Upper lobe of left lung (tissue), 6 donors: ENCODE measurements at regions not wholly inside any gene's neighbourhood (a gene's known extent, or its start where the extent isn't known, plus 50 kb on each side); places are given as distances from the start of the nearest gene placed in this dataset.

ENCODE experiments used
- ATAC-seq, 2 donors: fragments of 200-7000 bp; cut with Tn5 transposase; one replicate each; pipeline ENCODE4 v1.9.1; 2022; ENCODE audit warnings: mild to moderate bottlenecking in 2 of 2, moderate library complexity in 2 of 2; ENCODE audit not compliant: low FRiP score in 2 of 2
- DNase-seq, 2 donors: peaks; one replicate each; pipeline ENCODE4 v3.0.0-alpha.2; 2019 to 2020
- H3K27ac ChIP-seq, 4 donors: fragments of 200-600 bp; sonication (generic); one replicate each; pipeline ENCODE4 v1.5.1; 2016 to 2019
- H3K27me3 ChIP-seq, 4 donors: fragments of 200-600 bp; sonication (generic); one replicate each; pipeline ENCODE4 v1.5.1; 2017 to 2019
- H3K36me3 ChIP-seq, 4 donors: fragments of 200-600 bp; sonication (generic); one replicate each; pipeline ENCODE4 v1.5.1; 2016 to 2019
- H3K4me1 ChIP-seq, 4 donors: fragments of 200-600 bp; sonication (generic); one replicate each; pipeline ENCODE4 v1.5.1; 2018 to 2019
- H3K4me3 ChIP-seq, 4 donors: fragments of 200-600 bp; sonication (generic); one replicate each; pipeline ENCODE4 v1.5.1; 2017 to 2019; ENCODE audit warnings: mild to moderate bottlenecking in 2 of 4, moderate library complexity in 1 of 4
- H3K9me3 ChIP-seq, 4 donors: fragments of 200-600 bp; sonication (generic); one replicate each; pipeline ENCODE4 v1.5.1; 2018 to 2019
- CTCF ChIP-seq, 6 experiments: fragments of 450-650 bp in 4 of 6; fragments of 200-600 bp in 2 of 6; sonication (generic) in 2 of 6; IDR thresholded peaks; one replicate each; pipeline ENCODE4 v1.5.1; 2016 to 2019; ENCODE audit warnings: antibody characterized with exemption in 6 of 6
- EP300 ChIP-seq, 4 donors: sonication (generic); formaldehyde crosslinking; IDR thresholded peaks; one replicate each; pipeline ENCODE4 v1.5.1; 2017; ENCODE audit warnings: antibody characterized with exemption in 4 of 4, control low read depth in 2 of 4
- POLR2A ChIP-seq, 4 donors: fragments of 450-650 bp; IDR thresholded peaks; one replicate each; pipeline ENCODE4 v1.5.1; 2016 to 2017; ENCODE audit warnings: antibody characterized with exemption in 4 of 4, mild to moderate bottlenecking in 2 of 4
- POLR2AphosphoS5 ChIP-seq, 2 donors: sonication (generic); formaldehyde crosslinking; IDR thresholded peaks; one replicate each; pipeline ENCODE4 v1.5.1; 2017; ENCODE audit warnings: antibody characterized with exemption in 2 of 2
- WGBS, 2 donors: methylation state at CpG; one replicate each; pipeline ENCODE4 v1.1.5; 2017 to 2018; 5-methylcytosine and 5-hydroxymethylcytosine counted together
- donor health status: DM: no; HTN: no; CAD: no; lungs with moderate emphysema.
- donor health status: DM: no; HTN: yes; CAD: no; lungs with severe emphysema.

- Histone ChIP-seq H3K4me1 (no peaks in the 10 kb centered on the region), H3K27me3 (no peaks in the 10 kb centered on the region), H3K4me3 (no peak overlapping the region), H3K36me3 (no peaks in the 10 kb centered on the region), H3K9me3 (no peaks in the 10 kb centered on the region), H3K27ac (no peak overlapping the region)
- ATAC-seq = no peak
- 82% methylated on average over 5 of the region's 5 CpGs for WGBS, 2 donors
- no peak for DNase-seq
- TF ChIP-seq POLR2A (IDR thresholded peaks at IDR 0.05) (no peak), EP300 (IDR thresholded peaks at IDR 0.05) (no peak), CTCF (IDR thresholded peaks at IDR 0.05) (no peak), POLR2AphosphoS5 (IDR thresholded peaks at IDR 0.05) (no peak)
Measured at GRCh38 chr4:155140889-155141288, 67.5 kb upstream of the NPY2R start.

GRCh38 chr4:155143512-155143911 lies 64.9 kb upstream of the NPY2R start:
- H3K36me3 ChIP-seq = no peaks in the 10 kb centered on the region
- TF ChIP-seq POLR2AphosphoS5 (IDR thresholded peaks at IDR 0.05) = no peak
- TF ChIP-seq EP300 (IDR thresholded peaks at IDR 0.05) = no peak
- TF ChIP-seq POLR2A (IDR thresholded peaks at IDR 0.05) = no peak
- TF ChIP-seq CTCF (IDR thresholded peaks at IDR 0.05) = no peak
- no peak overlapping the region for H3K4me3 ChIP-seq
- H3K27me3 ChIP-seq = no peaks in the 10 kb centered on the region
- WGBS, 2 donors = 45% methylated on average over 1 of the region's 1 CpG
- H3K27ac ChIP-seq = no peak overlapping the region
- H3K4me1 ChIP-seq = no peaks in the 10 kb centered on the region
- no peak for ATAC-seq
- DNase-seq = no peak
- H3K9me3 ChIP-seq = no peaks in the 10 kb centered on the region
